ENCODE measurements at regions not wholly inside any gene's neighbourhood (a gene's known extent, or its start where the extent isn't known, plus 50 kb on each side); places are given as distances from the start of the nearest gene placed in this dataset.

DNA sequence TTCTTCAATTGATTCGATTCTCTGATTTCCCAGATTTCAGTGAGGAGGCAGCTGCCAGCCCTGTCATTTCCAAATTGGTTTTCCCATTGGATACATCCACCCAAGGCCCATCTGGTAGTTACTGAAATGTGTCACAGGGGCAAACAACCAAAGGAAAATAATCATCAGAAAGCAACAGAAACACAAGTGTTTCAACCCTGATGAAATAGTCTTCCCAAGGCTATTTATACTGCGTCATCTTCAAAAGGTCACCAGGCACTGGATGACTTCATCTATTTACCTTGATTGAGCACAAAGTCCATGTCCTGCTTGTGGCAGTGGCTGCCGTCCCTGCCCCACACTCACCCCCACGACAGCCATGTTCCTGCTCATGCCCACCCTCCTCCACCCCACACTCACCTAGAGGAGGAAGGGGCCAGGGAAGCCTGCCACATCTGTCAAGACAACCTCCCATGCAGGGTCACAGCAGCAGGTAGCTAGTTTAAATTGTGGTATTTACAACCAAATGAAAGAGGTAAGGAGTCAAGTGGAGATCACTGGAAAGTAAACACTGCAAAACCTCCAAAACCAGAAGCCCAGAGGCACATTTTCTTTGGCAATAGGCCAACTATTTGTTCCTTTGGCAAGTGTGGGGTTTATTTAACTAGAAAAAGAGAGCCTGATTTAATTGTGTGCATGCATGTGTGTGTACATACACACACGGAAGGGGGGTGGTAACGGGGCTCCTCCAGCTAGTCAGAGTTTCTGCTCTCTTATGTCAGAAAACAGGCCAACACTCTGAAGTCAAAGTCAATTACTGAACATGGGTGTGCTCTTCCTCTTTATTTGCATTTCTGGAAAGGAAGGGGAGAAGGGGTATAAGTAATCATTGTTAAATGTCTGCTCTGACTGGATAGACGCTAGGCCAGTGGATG lies 49.5 kb upstream of the RAB4A start:
- no peaks in the 10 kb centered on the region for H3K27me3 ChIP-seq (ENCODE audit: insufficient read depth, low read length)
- no peaks in the 10 kb centered on the region for H3K79me2 ChIP-seq (ENCODE audit: insufficient read depth, low read length)
- no peak for DNase-seq (ENCODE audit: insufficient read length, low spot score, missing footprints)
- no peak overlapping the region for H3K4me3 ChIP-seq (ENCODE audit: insufficient read depth, low read length)
- TF ChIP-seq, protein P1, sequence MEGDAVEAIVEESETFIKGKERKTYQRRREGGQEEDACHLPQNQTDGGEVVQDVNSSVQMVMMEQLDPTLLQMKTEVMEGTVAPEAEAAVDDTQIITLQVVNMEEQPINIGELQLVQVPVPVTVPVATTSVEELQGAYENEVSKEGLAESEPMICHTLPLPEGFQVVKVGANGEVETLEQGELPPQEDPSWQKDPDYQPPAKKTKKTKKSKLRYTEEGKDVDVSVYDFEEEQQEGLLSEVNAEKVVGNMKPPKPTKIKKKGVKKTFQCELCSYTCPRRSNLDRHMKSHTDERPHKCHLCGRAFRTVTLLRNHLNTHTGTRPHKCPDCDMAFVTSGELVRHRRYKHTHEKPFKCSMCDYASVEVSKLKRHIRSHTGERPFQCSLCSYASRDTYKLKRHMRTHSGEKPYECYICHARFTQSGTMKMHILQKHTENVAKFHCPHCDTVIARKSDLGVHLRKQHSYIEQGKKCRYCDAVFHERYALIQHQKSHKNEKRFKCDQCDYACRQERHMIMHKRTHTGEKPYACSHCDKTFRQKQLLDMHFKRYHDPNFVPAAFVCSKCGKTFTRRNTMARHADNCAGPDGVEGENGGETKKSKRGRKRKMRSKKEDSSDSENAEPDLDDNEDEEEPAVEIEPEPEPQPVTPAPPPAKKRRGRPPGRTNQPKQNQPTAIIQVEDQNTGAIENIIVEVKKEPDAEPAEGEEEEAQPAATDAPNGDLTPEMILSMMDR (IDR thresholded peaks at IDR 0.05; ENCODE audit: extremely low read depth, low read depth, low read length), result no peak
- H3K9me3 ChIP-seq (ENCODE audit: low read depth, low read length), result no peaks in the 10 kb centered on the region
- no peak overlapping the region for H3K27ac ChIP-seq (ENCODE audit: low read depth, low read length)
- no peak overlapping the region for H2AFZ ChIP-seq (ENCODE audit: low read length)
- H3K4me1 ChIP-seq (ENCODE audit: insufficient read depth, low read length), result no peaks in the 10 kb centered on the region
- H3K36me3 ChIP-seq (ENCODE audit: insufficient read depth, low read length), result no peaks in the 10 kb centered on the region
- no peaks in the 10 kb centered on the region for H4K20me1 ChIP-seq (ENCODE audit: insufficient read depth, low read length)
- no peak overlapping the region for H3K4me2 ChIP-seq (ENCODE audit: insufficient read depth, low read length)
